Fibroblast of mammary gland (primary cell): ENCODE measurements at regions not wholly inside any gene's neighbourhood (a gene's known extent, or its start where the extent isn't known, plus 50 kb on each side); places are given as distances from the start of the nearest gene placed in this dataset.

Experiments used
- DNase-seq: peaks from one replicate; pipeline ENCODE4 v3.0.0-alpha.2; 2010; ENCODE audit warnings: low read depth
- H3K4me3 ChIP-seq: 2 replicates; pipeline ENCODE4 v1.5.1; 2011; ENCODE audit warnings: low read depth, mild to moderate bottlenecking, low read length, moderate library complexity; ENCODE audit not compliant: control insufficient read depth
- CTCF ChIP-seq: conservative IDR thresholded peaks from 2 replicates; pipeline ENCODE4 v1.5.1; 2011; ENCODE audit warnings: low read depth, low read length, inconsistent platforms; ENCODE audit not compliant: control insufficient read depth, insufficient read depth

GRCh38 chr6:90668141-90668540, 81.3 kb upstream of the MAP3K7 start:
- no peak overlapping the region for H3K4me3 ChIP-seq

GRCh38 chr6:90663873-90664272, 77.0 kb upstream of the MAP3K7 start:
- TF ChIP-seq CTCF = no peak
- no peak overlapping the region for H3K4me3 ChIP-seq

More at GRCh38 chr6:90668141-90668540, 81.3 kb upstream of the MAP3K7 start:
- no peak for TF ChIP-seq CTCF
- DNase-seq = no peak

GRCh38 chr6:90663106-90663505, 76.2 kb upstream of the MAP3K7 start:
- TF ChIP-seq CTCF = no peak
- no peak for DNase-seq
- no peak overlapping the region for H3K4me3 ChIP-seq

More at GRCh38 chr6:90663873-90664272, 77.0 kb upstream of the MAP3K7 start:
- DNase-seq = no peak

GRCh38 chr6:90660931-90661330, 74.1 kb upstream of the MAP3K7 start:
- no peak for DNase-seq
- H3K4me3 ChIP-seq = no peak overlapping the region
- TF ChIP-seq CTCF = no peak

GRCh38 chr6:90658497-90658896, 71.6 kb upstream of the MAP3K7 start:
- no peak for DNase-seq
- no peak overlapping the region for H3K4me3 ChIP-seq
- no peak for TF ChIP-seq CTCF

- TF ChIP-seq CTCF = no peak
- no peak for DNase-seq
Observed at GRCh38 chr6:90656325-90656724, 69.5 kb upstream of the MAP3K7 start.

GRCh38 chr6:90654806-90655205, 67.9 kb upstream of the MAP3K7 start:
- no peak overlapping the region for H3K4me3 ChIP-seq
- DNase-seq = no peak
- TF ChIP-seq CTCF = no peak

More at GRCh38 chr6:90656325-90656724, 69.5 kb upstream of the MAP3K7 start:
- no peak overlapping the region for H3K4me3 ChIP-seq
